GM06990 (cell line): ENCODE measurements at regions not wholly inside any gene's neighbourhood (a gene's known extent, or its start where the extent isn't known, plus 50 kb on each side); places are given as distances from the start of the nearest gene placed in this dataset.

Source experiments
- DNase-seq: peaks from one replicate; pipeline ENCODE4 v3.0.0-alpha.2; 2011; ENCODE audit not compliant: insufficient read length; ENCODE audit errors: extremely low read depth
- H3K27me3 ChIP-seq: replicated peaks from 2 replicates; pipeline ENCODE4 v1.6.0; 2011; ENCODE audit warnings: low read length; ENCODE audit not compliant: control insufficient read depth, insufficient read depth
- H3K36me3 ChIP-seq: 2 replicates; pipeline ENCODE4 v1.5.1; 2011; ENCODE audit warnings: low read length; ENCODE audit not compliant: control insufficient read depth, insufficient read depth
- H3K4me3 ChIP-seq: replicated peaks from 2 replicates; pipeline ENCODE4 v1.5.1; 2011; ENCODE audit warnings: low read depth, mild to moderate bottlenecking, control low read depth, low read length
- CTCF ChIP-seq: IDR thresholded peaks from 2 replicates; pipeline ENCODE4 v1.5.1; 2011; ENCODE audit warnings: low read length, control low read depth, mild to moderate bottlenecking, inconsistent platforms; ENCODE audit not compliant: insufficient read depth, poor library complexity, severe bottlenecking

GRCh38 chr12:61919686-61920085 lies 340.5 kb upstream of the USP15 start:
- no peaks in the 10 kb centered on the region for H3K36me3 ChIP-seq

GRCh38 chr12:61920230-61920629 lies 340.0 kb upstream of the USP15 start:
- DNase-seq = no peak
- Histone ChIP-seq H3K4me3 (no peak overlapping the region), H3K36me3 (no peaks in the 10 kb centered on the region), H3K27me3 (no peaks in the 10 kb centered on the region)
- TF ChIP-seq CTCF = no peak

More at GRCh38 chr12:61919686-61920085, 340.5 kb upstream of the USP15 start:
- Histone ChIP-seq H3K27me3 (no peaks in the 10 kb centered on the region), H3K4me3 (no peak overlapping the region)
- DNase-seq = no peak
- no peak for TF ChIP-seq CTCF

GRCh38 chr12:61923152-61923551 lies 337.1 kb upstream of the USP15 start:
- no peaks in the 10 kb centered on the region for H3K36me3 ChIP-seq
- DNase-seq = no peak
- H3K27me3 ChIP-seq = no peaks in the 10 kb centered on the region
- TF ChIP-seq CTCF = no peak
- no peak overlapping the region for H3K4me3 ChIP-seq

GRCh38 chr12:61934564-61934963 lies 325.6 kb upstream of the USP15 start:
- Histone ChIP-seq H3K36me3 (no peaks in the 10 kb centered on the region), H3K4me3 (no peak overlapping the region), H3K27me3 (no peaks in the 10 kb centered on the region)
- no peak for TF ChIP-seq CTCF
- DNase-seq = no peak

GRCh38 chr12:61939977-61940376 lies 320.2 kb upstream of the USP15 start:
- Histone ChIP-seq H3K27me3 (no peaks in the 10 kb centered on the region), H3K4me3 (no peak overlapping the region), H3K36me3 (no peaks in the 10 kb centered on the region)
- TF ChIP-seq CTCF = no peak
- no peak for DNase-seq

- Histone ChIP-seq H3K4me3 (no peak overlapping the region), H3K36me3 (no peaks in the 10 kb centered on the region), H3K27me3 (no peaks in the 10 kb centered on the region)
- no peak for DNase-seq
- TF ChIP-seq CTCF = no peak
Observed at GRCh38 chr12:61956545-61956944, 303.7 kb upstream of the USP15 start.
